ENCODE measurements at regions not wholly inside any gene's neighbourhood (a gene's known extent, or its start where the extent isn't known, plus 50 kb on each side); places are given as distances from the start of the nearest gene placed in this dataset.

GRCh38 chr2:6072276-6072675 lies 380.1 kb downstream of the SOX11 start:
- FAIRE-seq, result no peak
- H3K4me1 ChIP-seq (ENCODE audit: control insufficient read depth, extremely low read depth, insufficient read depth, low read length), result no peaks in the 10 kb centered on the region
- no peak overlapping the region for H3K4me3 ChIP-seq (ENCODE audit: control insufficient read depth in 2 of 3, extremely low read depth in 1 of 3, insufficient read depth in 2 of 3, low read depth in 1 of 3, low read length in 3 of 3)

GRCh38 chr2:6072768-6073167 lies 380.6 kb downstream of the SOX11 start:
- TF ChIP-seq EZH2 (IDR thresholded peaks at IDR 0.05; ENCODE audit: low read length), result no peak
- no peak for TF ChIP-seq CTCF (optimal IDR thresholded peaks at IDR 0.05 in 1 of 3, IDR thresholded peaks at IDR 0.05 in 1 of 3, conservative IDR thresholded peaks at IDR 0.05 in 1 of 3; ENCODE audit: extremely low read depth in 1 of 3, insufficient read depth in 2 of 3, low read length in 3 of 3)
- DNase-seq (ENCODE audit: low read depth, low spot score) (no peak), FAIRE-seq (no peak)
- dilution Hi-C loops (cut with MboI; ENCODE audit: extremely low pct_ligation_motif_present, low sequenced_read_pairs), result no loop called here
- no peaks in the 10 kb centered on the region for H3K27me3 ChIP-seq (ENCODE audit: control insufficient read depth, extremely low read depth, insufficient read depth, low read length)
- H3K4me2 ChIP-seq (ENCODE audit: control insufficient read depth, extremely low read depth, insufficient read depth, low read depth, low read length), result no peak overlapping the region
- H4K20me1 ChIP-seq (ENCODE audit: control insufficient read depth, extremely low read depth, insufficient read depth, low read length), result no peaks in the 10 kb centered on the region
- H3K9me3 ChIP-seq (ENCODE audit: control insufficient read depth, low read depth, low read length), result peaks cover 2% of the 10 kb centered on the region
- no peaks in the 10 kb centered on the region for H3K79me2 ChIP-seq (ENCODE audit: control insufficient read depth, insufficient read depth, low read length)
- no peak overlapping the region for H2AFZ ChIP-seq (ENCODE audit: control insufficient read depth, low read length)
- no peaks in the 10 kb centered on the region for H3K4me1 ChIP-seq (ENCODE audit: control insufficient read depth, extremely low read depth, insufficient read depth, low read length)
- no peak overlapping the region for H3K9ac ChIP-seq (ENCODE audit: control insufficient read depth, extremely low read depth, insufficient read depth, low read length)
- H3K4me3 ChIP-seq (ENCODE audit: control insufficient read depth in 2 of 3, extremely low read depth in 1 of 3, insufficient read depth in 2 of 3, low read depth in 1 of 3, low read length in 3 of 3), result no peak overlapping the region
- H3K9me1 ChIP-seq (ENCODE audit: control insufficient read depth, extremely low read depth, insufficient read depth, low read length), result no peaks in the 10 kb centered on the region
- no peak overlapping the region for H3K27ac ChIP-seq (ENCODE audit: control insufficient read depth, insufficient read depth, low read length)
- H3K36me3 ChIP-seq (ENCODE audit: control insufficient read depth in 2 of 2, extremely low read depth in 1 of 2, insufficient read depth in 2 of 2, low read length in 2 of 2), result no peaks in the 10 kb centered on the region

More at GRCh38 chr2:6072276-6072675, 380.1 kb downstream of the SOX11 start:
- no peak for DNase-seq (ENCODE audit: low read depth, low spot score)
- Histone ChIP-seq H3K79me2 (ENCODE audit: control insufficient read depth, insufficient read depth, low read length) (no peaks in the 10 kb centered on the region), H3K27ac (ENCODE audit: control insufficient read depth, insufficient read depth, low read length) (no peak overlapping the region), H2AFZ (ENCODE audit: control insufficient read depth, low read length) (no peak overlapping the region), H3K27me3 (ENCODE audit: control insufficient read depth, extremely low read depth, insufficient read depth, low read length) (no peaks in the 10 kb centered on the region), H3K9me1 (ENCODE audit: control insufficient read depth, extremely low read depth, insufficient read depth, low read length) (no peaks in the 10 kb centered on the region), H3K36me3 (ENCODE audit: control insufficient read depth in 2 of 2, extremely low read depth in 1 of 2, insufficient read depth in 2 of 2, low read length in 2 of 2) (no peaks in the 10 kb centered on the region), H3K9me3 (ENCODE audit: control insufficient read depth, low read depth, low read length) (peaks cover 2% of the 10 kb centered on the region), H4K20me1 (ENCODE audit: control insufficient read depth, extremely low read depth, insufficient read depth, low read length) (no peaks in the 10 kb centered on the region), H3K9ac (ENCODE audit: control insufficient read depth, extremely low read depth, insufficient read depth, low read length) (no peak overlapping the region), H3K4me2 (ENCODE audit: control insufficient read depth, extremely low read depth, insufficient read depth, low read depth, low read length) (no peak overlapping the region)
- no peak for TF ChIP-seq EZH2 (IDR thresholded peaks at IDR 0.05; ENCODE audit: low read length)
- dilution Hi-C loops (cut with MboI; ENCODE audit: extremely low pct_ligation_motif_present, low sequenced_read_pairs), result no loop called here
